Stimulated activated memory B cell treated with anti-CD40 and anti-IgM and Interleukin-4, amounts not matched to agents 10 μg/mL and 1 μg/mL and 100 μg/mL, for 72 hours (primary cell): ENCODE measurements at regions not wholly inside any gene's neighbourhood (a gene's known extent, or its start where the extent isn't known, plus 50 kb on each side); places are given as distances from the start of the nearest gene placed in this dataset.
"Not testable (repeated sequence)": the region's sequence is repeated elsewhere in the genome, so short reads cannot be mapped to it uniquely, and the experiment has no call there.

Experiments used
- ATAC-seq: fragments of 150-1000 bp; cut with Tn5 transposase; 2 replicates; pipeline ENCODE4 v1.10.0; 2021
- H3K27ac Mint-ChIP-seq: one replicate; pipeline ENCODE4 v1.8.0; 2022; ENCODE audit warnings: mild to moderate bottlenecking, mixed read lengths
- H3K27me3 Mint-ChIP-seq: one replicate; pipeline ENCODE4 v1.8.0; 2022; ENCODE audit warnings: mixed read lengths
- H3K36me3 Mint-ChIP-seq: one replicate; pipeline ENCODE4 v1.8.0; 2022; ENCODE audit warnings: mixed read lengths
- H3K4me1 Mint-ChIP-seq: one replicate; pipeline ENCODE4 v1.8.0; 2022; ENCODE audit warnings: mixed read lengths
- H3K4me3 Mint-ChIP-seq: one replicate; pipeline ENCODE4 v1.8.0; 2022; ENCODE audit warnings: mild to moderate bottlenecking, moderate library complexity, mixed read lengths
- H3K9me3 Mint-ChIP-seq: one replicate; pipeline ENCODE4 v1.8.0; 2022; ENCODE audit warnings: mixed read lengths

GRCh38 chr6:6439778-6440177 lies 119.3 kb upstream of the F13A1 start:
- peaks cover 8% of the 10 kb centered on the region for H3K9me3 Mint-ChIP-seq

GRCh38 chr6:6452002-6452401 lies 131.5 kb upstream of the F13A1 start:
- H3K27me3 Mint-ChIP-seq, result peaks cover 9% of the 10 kb centered on the region
- H3K4me3 Mint-ChIP-seq, result no peak overlapping the region
- no peaks in the 10 kb centered on the region for H3K4me1 Mint-ChIP-seq
- no peak overlapping the region for H3K27ac Mint-ChIP-seq
- H3K9me3 Mint-ChIP-seq, result no peaks in the 10 kb centered on the region
- no peak for ATAC-seq
- peaks cover 15% of the 10 kb centered on the region for H3K36me3 Mint-ChIP-seq

More at GRCh38 chr6:6439778-6440177, 119.3 kb upstream of the F13A1 start:
- no peak for ATAC-seq
- Mint-ChIP-seq H3K4me3 (no peak overlapping the region), H3K27ac (no peak overlapping the region), H3K4me1 (no peaks in the 10 kb centered on the region), H3K36me3 (peaks cover 25% of the 10 kb centered on the region), H3K27me3 (no peaks in the 10 kb centered on the region)

GRCh38 chr6:6453186-6453585 lies 132.7 kb upstream of the F13A1 start:
- Mint-ChIP-seq H3K9me3 (no peaks in the 10 kb centered on the region), H3K36me3 (peaks cover 10% of the 10 kb centered on the region), H3K27me3 (peaks cover 9% of the 10 kb centered on the region), H3K4me1 (no peaks in the 10 kb centered on the region), H3K4me3 (no peak overlapping the region), H3K27ac (no peak overlapping the region)
- ATAC-seq, result no peak

GRCh38 chr6:6455272-6455671 lies 133.2 kb upstream of the LY86 start:
- Mint-ChIP-seq H3K4me1 (no peaks in the 10 kb centered on the region), H3K27me3 (peaks cover 9% of the 10 kb centered on the region)

GRCh38 chr6:6458172-6458571 lies 130.3 kb upstream of the LY86 start:
- Mint-ChIP-seq H3K36me3 (peaks cover 6% of the 10 kb centered on the region), H3K27me3 (peaks cover 9% of the 10 kb centered on the region), H3K9me3 (peaks cover 5% of the 10 kb centered on the region), H3K27ac (no peak overlapping the region), H3K4me3 (no peak overlapping the region), H3K4me1 (no peaks in the 10 kb centered on the region)
- no peak for ATAC-seq

More at GRCh38 chr6:6455272-6455671, 133.2 kb upstream of the LY86 start:
- peaks cover 8% of the 10 kb centered on the region for H3K36me3 Mint-ChIP-seq
- no peak overlapping the region for H3K27ac Mint-ChIP-seq
- peaks cover 5% of the 10 kb centered on the region for H3K9me3 Mint-ChIP-seq
- no peak for ATAC-seq
- no peak overlapping the region for H3K4me3 Mint-ChIP-seq

GRCh38 chr6:6459963-6460362 lies 128.6 kb upstream of the LY86 start:
- H3K4me3 Mint-ChIP-seq, H3K36me3 Mint-ChIP-seq, H3K4me1 Mint-ChIP-seq, H3K9me3 Mint-ChIP-seq, H3K27me3 Mint-ChIP-seq, H3K27ac Mint-ChIP-seq, ATAC-seq: not testable (repeated sequence)

GRCh38 chr6:6460416-6460815 lies 128.1 kb upstream of the LY86 start:
- Mint-ChIP-seq H3K27me3 (no peaks in the 10 kb centered on the region), H3K9me3 (peaks cover 5% of the 10 kb centered on the region), H3K4me3 (no peak overlapping the region), H3K27ac (no peak overlapping the region), H3K36me3 (peaks cover 6% of the 10 kb centered on the region), H3K4me1 (no peaks in the 10 kb centered on the region)
- ATAC-seq, result no peak

GRCh38 chr6:6461138-6461537 lies 127.4 kb upstream of the LY86 start:
- Mint-ChIP-seq H3K4me3 (no peak overlapping the region), H3K27ac (no peak overlapping the region), H3K9me3 (peaks cover 5% of the 10 kb centered on the region), H3K27me3 (no peaks in the 10 kb centered on the region), H3K4me1 (no peaks in the 10 kb centered on the region), H3K36me3 (peaks cover 4% of the 10 kb centered on the region)
- no peak for ATAC-seq

GRCh38 chr6:6466967-6467761 lies 121.4 kb upstream of the LY86 start:
- peaks cover 7% of the 10 kb centered on the region for H3K36me3 Mint-ChIP-seq
- H3K4me1 Mint-ChIP-seq, result no peaks in the 10 kb centered on the region
- peaks cover 8% of the 10 kb centered on the region for H3K9me3 Mint-ChIP-seq
- no peaks in the 10 kb centered on the region for H3K27me3 Mint-ChIP-seq
- ATAC-seq, result no peak
- H3K27ac Mint-ChIP-seq, result no peak overlapping the region
- no peak overlapping the region for H3K4me3 Mint-ChIP-seq

GRCh38 chr6:6469074-6469473 lies 119.4 kb upstream of the LY86 start:
- peaks cover 8% of the 10 kb centered on the region for H3K9me3 Mint-ChIP-seq
- H3K4me3 Mint-ChIP-seq, result no peak overlapping the region
- H3K27ac Mint-ChIP-seq, result no peak overlapping the region
- H3K4me1 Mint-ChIP-seq, result no peaks in the 10 kb centered on the region
- H3K27me3 Mint-ChIP-seq, result no peaks in the 10 kb centered on the region
- H3K36me3 Mint-ChIP-seq, result peaks cover 7% of the 10 kb centered on the region
- ATAC-seq, result no peak

GRCh38 chr6:6470123-6470522 lies 118.4 kb upstream of the LY86 start:
- no peaks in the 10 kb centered on the region for H3K27me3 Mint-ChIP-seq
- no peak overlapping the region for H3K27ac Mint-ChIP-seq
- peaks cover 8% of the 10 kb centered on the region for H3K9me3 Mint-ChIP-seq
- ATAC-seq, result no peak
- H3K36me3 Mint-ChIP-seq, result peaks cover 7% of the 10 kb centered on the region
- H3K4me3 Mint-ChIP-seq, result no peak overlapping the region
- no peaks in the 10 kb centered on the region for H3K4me1 Mint-ChIP-seq

GRCh38 chr6:6471276-6471675 lies 117.2 kb upstream of the LY86 start:
- Mint-ChIP-seq H3K4me1 (no peaks in the 10 kb centered on the region), H3K36me3 (peaks cover 7% of the 10 kb centered on the region), H3K9me3 (peaks cover 8% of the 10 kb centered on the region), H3K4me3 (no peak overlapping the region), H3K27me3 (no peaks in the 10 kb centered on the region), H3K27ac (no peak overlapping the region)
- ATAC-seq, result no peak

GRCh38 chr6:6474170-6474920 lies 114.2 kb upstream of the LY86 start:
- Mint-ChIP-seq H3K4me3 (no peak overlapping the region), H3K27me3 (no peaks in the 10 kb centered on the region), H3K27ac (no peak overlapping the region), H3K36me3 (peaks cover 7% of the 10 kb centered on the region), H3K9me3 (peaks cover 8% of the 10 kb centered on the region), H3K4me1 (no peaks in the 10 kb centered on the region)
- no peak for ATAC-seq

- H3K4me1 Mint-ChIP-seq, result no peaks in the 10 kb centered on the region
- H3K27me3 Mint-ChIP-seq, result no peaks in the 10 kb centered on the region
- no peak overlapping the region for H3K4me3 Mint-ChIP-seq
- peaks cover 17% of the 10 kb centered on the region for H3K36me3 Mint-ChIP-seq
- H3K9me3 Mint-ChIP-seq, result no peaks in the 10 kb centered on the region
- ATAC-seq, result no peak
- no peak overlapping the region for H3K27ac Mint-ChIP-seq
These were observed 108.7 kb upstream of the LY86 start for GRCh38 chr6:6479785-6480184.

- Mint-ChIP-seq H3K27me3 (no peaks in the 10 kb centered on the region), H3K4me3 (no peak overlapping the region), H3K9me3 (no peaks in the 10 kb centered on the region), H3K4me1 (no peaks in the 10 kb centered on the region), H3K27ac (no peak overlapping the region), H3K36me3 (peaks cover 17% of the 10 kb centered on the region)
- ATAC-seq, result no peak
These were observed 106.3 kb upstream of the LY86 start for GRCh38 chr6:6482256-6482655.

GRCh38 chr6:6483168-6483567 lies 105.4 kb upstream of the LY86 start:
- no peak for ATAC-seq
- Mint-ChIP-seq H3K9me3 (no peaks in the 10 kb centered on the region), H3K27ac (no peak overlapping the region), H3K4me1 (no peaks in the 10 kb centered on the region), H3K36me3 (peaks cover 17% of the 10 kb centered on the region), H3K4me3 (no peak overlapping the region), H3K27me3 (no peaks in the 10 kb centered on the region)
